Hepatocyte (in vitro differentiated cells): ENCODE measurements at regions not wholly inside any gene's neighbourhood (a gene's known extent, or its start where the extent isn't known, plus 50 kb on each side); places are given as distances from the start of the nearest gene placed in this dataset.
A peak's percentile ranks its signal among the peaks of the same experiment; 100 is the strongest.

Source experiments
- DNase-seq: peaks from one replicate; pipeline ENCODE4 v3.0.0-alpha.2; 2016; ENCODE audit warnings: low spot score
- H2AFZ ChIP-seq: fragments of 200-600 bp; sonication (generic); 2 replicates; pipeline ENCODE4 v1.6.0; 2016; ENCODE audit warnings: antibody characterized with exemption, mild to moderate bottlenecking
- H3K27ac ChIP-seq: fragments of 200-600 bp; sonication (generic); 2 replicates; pipeline ENCODE4 v1.5.1; 2016; ENCODE audit warnings: mild to moderate bottlenecking
- H3K27me3 ChIP-seq: fragments of 200-600 bp; sonication (generic); 2 replicates; pipeline ENCODE4 v1.6.1; 2016
- H3K36me3 ChIP-seq: fragments of 200-600 bp; sonication (generic); replicated peaks from 2 replicates; pipeline ENCODE4 v1.5.1; 2016; ENCODE audit warnings: low read depth; ENCODE audit not compliant: insufficient read depth
- H3K4me1 ChIP-seq: fragments of 200-600 bp; sonication (generic); 2 replicates; pipeline ENCODE4 v1.5.1; 2016; ENCODE audit warnings: mild to moderate bottlenecking, moderate library complexity; ENCODE audit not compliant: insufficient read depth
- H3K4me2 ChIP-seq: fragments of 200-600 bp; sonication (generic); 2 replicates; pipeline ENCODE4 v1.6.0; 2016
- H3K4me3 ChIP-seq: fragments of 200-600 bp; sonication (generic); 2 replicates; pipeline ENCODE4 v1.5.1; 2016; ENCODE audit warnings: mild to moderate bottlenecking
- H3K79me2 ChIP-seq: fragments of 200-600 bp; sonication (generic); 2 replicates; pipeline ENCODE4 v1.6.0; 2017; ENCODE audit warnings: mild to moderate bottlenecking
- H3K9me2 ChIP-seq: fragments of 200-600 bp; sonication (generic); replicated peaks from 2 replicates; pipeline ENCODE4 v1.6.0; 2017; ENCODE audit warnings: mild to moderate bottlenecking; ENCODE audit not compliant: insufficient read depth
- H3K9me3 ChIP-seq: fragments of 200-600 bp; sonication (generic); 2 replicates; pipeline ENCODE4 v1.5.1; 2016; ENCODE audit warnings: low read depth, mild to moderate bottlenecking
- H4K20me1 ChIP-seq: fragments of 200-600 bp; sonication (generic); 2 replicates; pipeline ENCODE4 v1.6.0; 2016; ENCODE audit warnings: mild to moderate bottlenecking; ENCODE audit not compliant: insufficient read depth, poor library complexity, severe bottlenecking
- EZH2 ChIP-seq: fragments of 200-600 bp; sonication (generic); IDR thresholded peaks from 2 replicates; pipeline ENCODE4 v1.6.1; 2016; ENCODE audit warnings: antibody characterized with exemption, mild to moderate bottlenecking, borderline replicate concordance
- EZH2phosphoT487 ChIP-seq: fragments of 200-600 bp; sonication (generic); IDR thresholded peaks from one replicate; pipeline ENCODE4 v1.6.1; 2018; ENCODE audit warnings: antibody characterized with exemption, mild to moderate bottlenecking, low read depth, moderate library complexity; ENCODE audit not compliant: unreplicated experiment, severe bottlenecking
- WGBS: methylation state at CpG from one replicate; pipeline ENCODE4 v1.1.6; 2016; ENCODE audit warnings: low lambda C conversion rate; ENCODE audit errors: missing lambda C conversion rate; 5-methylcytosine and 5-hydroxymethylcytosine counted together
- TF ChIP-seq, protein P1 (sequence below): fragments of 200-600 bp; sonication (generic); IDR thresholded peaks from 2 replicates; pipeline ENCODE4 v1.5.1; 2016; ENCODE audit warnings: antibody characterized with exemption, mild to moderate bottlenecking; ENCODE audit not compliant: poor library complexity

GRCh38 chr10:50990568-50991455 is 83.5 kb upstream of the PRKG1 start:
- peak overlapping the region; percentile 90 for H3K4me3 ChIP-seq
- H3K4me2 ChIP-seq, result peak overlapping the region; percentile 95
- peaks cover 26% of the 10 kb centered on the region for H3K27me3 ChIP-seq
- H3K27ac ChIP-seq, result peak overlapping the region; percentile 29
- H3K9me2 ChIP-seq, result no peaks in the 10 kb centered on the region
- 3% methylated on average over 44 of the region's 49 CpGs for WGBS
- H3K79me2 ChIP-seq, result no peaks in the 10 kb centered on the region
- H2AFZ ChIP-seq, result peak overlapping the region; percentile 83
- peaks cover 11% of the 10 kb centered on the region for H3K4me1 ChIP-seq
- no peak for TF ChIP-seq EZH2phosphoT487
- TF ChIP-seq EZH2, result no peak
- TF ChIP-seq, protein P1, sequence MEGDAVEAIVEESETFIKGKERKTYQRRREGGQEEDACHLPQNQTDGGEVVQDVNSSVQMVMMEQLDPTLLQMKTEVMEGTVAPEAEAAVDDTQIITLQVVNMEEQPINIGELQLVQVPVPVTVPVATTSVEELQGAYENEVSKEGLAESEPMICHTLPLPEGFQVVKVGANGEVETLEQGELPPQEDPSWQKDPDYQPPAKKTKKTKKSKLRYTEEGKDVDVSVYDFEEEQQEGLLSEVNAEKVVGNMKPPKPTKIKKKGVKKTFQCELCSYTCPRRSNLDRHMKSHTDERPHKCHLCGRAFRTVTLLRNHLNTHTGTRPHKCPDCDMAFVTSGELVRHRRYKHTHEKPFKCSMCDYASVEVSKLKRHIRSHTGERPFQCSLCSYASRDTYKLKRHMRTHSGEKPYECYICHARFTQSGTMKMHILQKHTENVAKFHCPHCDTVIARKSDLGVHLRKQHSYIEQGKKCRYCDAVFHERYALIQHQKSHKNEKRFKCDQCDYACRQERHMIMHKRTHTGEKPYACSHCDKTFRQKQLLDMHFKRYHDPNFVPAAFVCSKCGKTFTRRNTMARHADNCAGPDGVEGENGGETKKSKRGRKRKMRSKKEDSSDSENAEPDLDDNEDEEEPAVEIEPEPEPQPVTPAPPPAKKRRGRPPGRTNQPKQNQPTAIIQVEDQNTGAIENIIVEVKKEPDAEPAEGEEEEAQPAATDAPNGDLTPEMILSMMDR, result no peak
- peak; percentile 46 for DNase-seq
- H3K9me3 ChIP-seq, result no peaks in the 10 kb centered on the region
- H4K20me1 ChIP-seq, result no peaks in the 10 kb centered on the region
- no peaks in the 10 kb centered on the region for H3K36me3 ChIP-seq

DNA sequence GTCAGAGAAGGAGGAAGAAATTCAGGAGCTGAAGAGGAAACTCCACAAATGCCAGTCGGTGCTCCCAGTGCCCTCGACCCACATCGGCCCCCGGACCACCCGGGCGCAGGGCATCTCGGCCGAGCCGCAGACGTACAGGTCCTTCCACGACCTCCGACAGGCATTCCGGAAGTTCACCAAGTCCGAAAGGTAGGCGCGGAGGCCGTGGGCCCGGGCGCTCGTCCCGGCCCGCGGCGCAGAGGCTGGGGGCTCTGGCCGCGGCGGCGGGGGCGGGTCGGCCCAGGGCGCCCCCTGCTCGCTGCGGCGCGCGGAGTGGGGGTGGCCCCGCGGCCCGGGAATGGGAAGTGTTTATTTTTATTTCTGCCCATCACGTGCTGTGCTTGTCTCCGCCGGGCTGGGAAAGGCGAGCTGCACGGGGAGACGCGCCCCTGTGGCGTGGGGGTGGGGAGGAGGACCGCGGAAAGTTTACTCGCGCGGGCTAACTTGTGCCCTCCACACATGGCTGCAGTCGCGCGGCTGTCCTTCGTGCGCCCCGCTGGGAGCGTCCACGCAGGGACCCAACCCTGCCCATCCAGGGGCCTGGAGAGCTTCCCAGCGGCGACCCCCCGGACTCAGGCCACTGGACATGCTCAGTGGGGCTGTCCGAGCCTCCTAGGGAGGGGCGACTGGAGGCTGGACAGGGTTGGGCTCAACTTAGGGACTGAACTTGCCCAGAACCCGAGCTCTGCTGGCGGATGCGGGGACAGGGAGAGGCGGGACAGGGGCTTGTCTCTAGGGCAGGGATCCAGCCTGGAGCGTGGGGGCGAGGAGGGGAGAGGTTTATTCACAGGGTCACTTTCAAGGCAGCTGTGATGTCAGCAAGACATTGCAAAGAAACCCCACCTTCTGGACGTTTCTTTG is 82.6 kb upstream of the PRKG1 start:
- TF ChIP-seq, protein P1, result no peak
- TF ChIP-seq EZH2phosphoT487, result no peak
- no peak for TF ChIP-seq EZH2
- Histone ChIP-seq H3K27me3 (peaks cover 26% of the 10 kb centered on the region), H3K4me3 (peak overlapping the region; percentile 90), H3K36me3 (no peaks in the 10 kb centered on the region), H3K4me1 (peaks cover 11% of the 10 kb centered on the region), H2AFZ (peak overlapping the region; percentile 83), H3K9me2 (no peaks in the 10 kb centered on the region), H3K79me2 (no peaks in the 10 kb centered on the region), H4K20me1 (no peaks in the 10 kb centered on the region), H3K4me2 (peak overlapping the region; percentile 95), H3K9me3 (no peaks in the 10 kb centered on the region), H3K27ac (peak overlapping the region; percentile 29)
- DNase-seq, result peak; percentile 49
- under 1% methylated on average over 64 of the region's 72 CpGs for WGBS

DNA sequence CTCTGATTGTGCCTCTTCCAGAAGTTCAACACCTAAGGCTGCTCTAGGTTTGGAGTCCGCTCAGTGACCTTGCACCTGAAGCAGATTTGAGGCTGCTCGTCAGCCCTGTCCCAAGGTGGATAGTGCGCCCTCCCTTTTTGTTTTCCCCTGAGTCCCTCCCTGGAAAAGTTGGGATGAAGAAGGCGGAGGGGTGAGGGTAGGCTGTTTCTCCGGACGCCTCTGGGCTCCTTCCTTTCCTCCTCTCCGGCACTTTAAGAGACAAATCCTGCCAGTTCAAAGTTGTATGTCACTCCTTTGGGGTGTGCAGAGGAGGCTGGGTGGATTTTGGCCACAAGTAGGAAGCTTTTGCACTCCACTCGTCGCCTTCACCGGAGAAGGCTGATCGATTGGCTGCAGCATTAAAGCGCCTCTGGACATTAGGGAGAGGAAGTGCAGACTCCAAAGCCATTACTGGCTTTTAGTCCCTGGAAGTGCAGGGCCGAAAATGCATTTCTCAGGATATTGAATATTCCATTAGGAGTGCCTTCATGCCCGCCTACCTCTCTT is 81.9 kb upstream of the PRKG1 start:
- Histone ChIP-seq H3K27ac (no peak overlapping the region), H3K9me3 (no peaks in the 10 kb centered on the region), H3K79me2 (no peaks in the 10 kb centered on the region), H3K9me2 (no peaks in the 10 kb centered on the region), H4K20me1 (no peaks in the 10 kb centered on the region), H3K4me2 (peak overlapping the region; percentile 95), H3K36me3 (no peaks in the 10 kb centered on the region), H3K4me1 (peaks cover 11% of the 10 kb centered on the region), H3K27me3 (peaks cover 26% of the 10 kb centered on the region), H3K4me3 (no peak overlapping the region), H2AFZ (peak overlapping the region; percentile 82)
- 20% methylated on average over 14 of the region's 14 CpGs for WGBS
- TF ChIP-seq EZH2 (no peak), EZH2phosphoT487 (no peak)
- TF ChIP-seq, protein P1, result no peak
- DNase-seq, result no peak
